ENCODE measurements at regions not wholly inside any gene's neighbourhood (a gene's known extent, or its start where the extent isn't known, plus 50 kb on each side); places are given as distances from the start of the nearest gene placed in this dataset.
"Not testable (repeated sequence)": the region's sequence is repeated elsewhere in the genome, so short reads cannot be mapped to it uniquely, and the experiment has no call there.

DNA sequence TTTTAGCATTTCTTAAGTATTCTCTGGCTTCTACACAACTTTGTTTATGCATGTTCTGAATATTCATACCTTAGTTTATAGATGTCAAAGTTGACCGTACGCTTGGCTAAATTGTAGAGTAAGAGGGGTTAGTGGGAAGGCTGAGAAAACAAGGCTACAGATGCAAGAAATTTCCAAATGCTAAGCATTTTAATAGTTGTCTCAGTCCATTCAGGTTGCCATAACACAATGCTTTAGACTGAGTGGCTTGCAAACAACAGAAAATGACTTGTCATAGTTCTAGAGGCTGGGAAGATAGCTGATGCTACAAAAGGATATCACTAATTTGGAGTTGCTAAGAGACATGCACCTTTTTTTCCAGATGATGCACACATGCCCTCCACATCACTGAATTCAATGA, 53.0 kb upstream of the C1QTNF3 start:
- not testable (repeated sequence) for DNase-seq

DNA sequence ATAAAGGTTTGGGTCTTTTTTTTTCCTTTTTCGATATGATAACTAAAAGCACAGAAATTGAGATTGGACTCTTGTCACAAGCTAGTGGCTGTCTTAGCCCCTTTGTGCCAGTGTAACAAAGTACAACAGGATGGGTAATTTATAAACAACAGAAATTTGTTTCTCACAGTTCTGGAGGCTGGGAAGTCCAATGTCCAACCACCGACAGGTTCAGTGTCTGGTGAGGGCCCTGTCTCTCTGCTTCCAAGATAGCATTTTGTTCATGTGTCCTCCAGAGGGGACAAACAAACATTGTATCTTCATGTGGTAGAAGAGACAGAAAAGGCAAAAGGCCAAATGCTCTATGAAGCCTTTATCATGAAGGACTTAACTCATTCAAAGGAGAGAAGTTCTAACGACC, 56.9 kb upstream of the C1QTNF3 start:
- DNase-seq = not testable (repeated sequence)

DNA sequence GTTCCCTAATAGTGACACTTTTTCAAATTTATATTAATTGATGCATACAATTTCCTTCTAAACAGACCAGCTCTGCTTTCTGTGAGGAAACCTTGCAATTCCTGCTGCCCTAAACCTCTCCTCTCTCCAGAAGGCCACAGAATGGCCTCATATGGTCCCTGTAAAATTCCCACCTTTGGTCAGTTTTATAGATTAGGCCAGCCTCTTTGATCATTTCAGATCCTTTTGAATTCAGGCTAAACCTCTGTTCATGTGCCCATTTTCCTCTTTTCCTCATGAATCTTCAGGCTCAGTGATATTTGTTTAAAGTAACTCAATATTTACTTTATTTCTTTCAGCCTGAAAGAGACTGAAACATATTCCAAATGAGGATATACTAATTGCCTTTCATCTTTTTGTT, 58.6 kb upstream of the C1QTNF3 start:
- not testable (repeated sequence) for DNase-seq

DNA sequence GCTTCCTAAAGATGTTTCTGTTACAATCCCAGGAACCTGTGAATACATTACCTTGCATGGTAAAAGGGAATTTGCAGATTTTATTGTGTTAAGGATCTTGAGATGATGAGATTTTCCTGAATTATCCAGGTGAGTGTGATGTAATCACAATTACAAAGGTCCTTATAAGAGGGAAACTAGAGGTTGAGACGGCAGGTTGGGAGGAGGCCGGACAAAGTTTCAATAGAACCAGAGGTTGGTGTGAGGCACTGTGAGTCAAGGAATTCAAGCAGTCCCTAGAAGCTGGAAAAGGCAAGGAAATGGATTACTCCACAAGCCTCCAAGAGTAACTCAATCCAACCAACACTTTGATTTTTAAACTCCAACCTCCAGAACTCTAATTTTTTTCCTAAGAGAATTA, 65.9 kb upstream of the C1QTNF3 start:
- DNase-seq = not testable (repeated sequence)

DNA sequence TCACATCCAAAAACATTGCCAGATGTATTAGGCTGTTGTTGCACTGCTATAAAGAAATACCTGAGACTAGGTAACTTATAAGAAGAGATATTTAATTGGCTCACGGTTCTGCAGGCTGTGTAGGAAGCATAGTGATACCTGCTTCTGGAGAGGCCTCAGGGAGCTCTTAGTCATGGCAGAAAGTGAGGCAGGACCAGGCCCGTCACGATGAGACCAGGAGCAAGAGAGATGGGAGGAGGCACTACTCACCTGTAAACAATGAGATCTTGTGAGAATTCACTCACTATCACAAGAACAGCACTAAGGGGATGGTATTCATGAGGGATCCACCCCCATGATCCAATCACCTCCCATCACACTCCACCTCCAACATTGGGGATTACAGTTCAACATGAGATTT, 81.3 kb upstream of the C1QTNF3 start:
- not testable (repeated sequence) for DNase-seq

DNA sequence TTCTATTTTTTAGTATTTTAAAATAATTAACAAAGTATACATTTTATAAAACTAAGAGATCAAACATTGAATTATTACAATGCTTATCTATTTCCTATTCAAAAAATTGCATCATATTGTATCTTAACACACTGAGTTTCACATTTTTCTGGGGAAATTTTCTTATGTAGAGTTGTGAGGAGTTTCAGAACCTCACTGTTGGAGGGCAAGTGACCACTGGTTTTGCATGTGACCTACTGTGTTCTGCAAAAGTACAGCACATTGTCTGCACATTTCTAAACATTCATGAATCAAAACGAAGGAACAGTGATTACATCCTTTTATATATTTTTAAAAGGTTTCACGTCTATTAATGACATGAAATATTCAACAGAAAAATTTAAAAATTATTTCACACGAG, 82.3 kb upstream of the C1QTNF3 start:
- DNase-seq = not testable (repeated sequence)

DNA sequence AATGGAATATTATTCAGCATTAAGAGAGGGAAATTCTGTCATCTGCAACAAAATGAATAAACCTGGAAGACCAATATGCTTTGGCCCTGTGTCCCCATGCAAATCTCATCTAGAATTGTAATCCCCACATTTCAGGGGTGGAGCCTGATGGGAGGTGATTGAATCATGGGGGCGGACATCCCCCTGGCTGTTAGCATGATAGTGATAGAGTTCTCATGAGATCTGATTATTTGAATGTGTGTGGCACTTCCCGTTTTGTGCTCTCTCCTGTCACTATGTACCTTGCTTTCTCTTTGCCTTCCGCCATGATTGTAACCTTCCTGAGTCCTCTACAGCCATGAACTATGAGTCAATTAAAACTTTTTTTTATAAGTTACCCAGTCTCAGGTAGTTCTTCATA, 83.7 kb upstream of the C1QTNF3 start:
- DNase-seq = not testable (repeated sequence)

DNA sequence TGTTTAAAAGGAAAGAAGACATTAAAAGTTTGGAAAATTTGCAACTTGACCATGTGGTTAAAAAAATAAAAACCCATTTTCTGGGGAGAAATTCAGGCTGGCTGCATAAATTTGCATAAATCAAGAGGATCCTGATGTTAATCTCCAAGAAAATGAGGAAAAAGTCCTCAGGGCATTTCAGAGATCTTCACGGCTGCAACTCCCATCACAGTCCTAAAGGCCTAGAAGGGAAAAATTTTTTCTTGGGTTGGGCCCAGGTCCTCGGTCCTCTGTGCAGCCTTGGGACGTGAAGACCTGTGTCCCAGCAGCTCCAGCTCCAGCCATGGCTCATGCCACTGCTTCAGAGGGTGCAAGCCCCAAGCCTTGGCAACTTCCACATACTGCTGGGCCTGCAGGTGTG, 84.8 kb upstream of the C1QTNF3 start:
- DNase-seq = not testable (repeated sequence)

DNA sequence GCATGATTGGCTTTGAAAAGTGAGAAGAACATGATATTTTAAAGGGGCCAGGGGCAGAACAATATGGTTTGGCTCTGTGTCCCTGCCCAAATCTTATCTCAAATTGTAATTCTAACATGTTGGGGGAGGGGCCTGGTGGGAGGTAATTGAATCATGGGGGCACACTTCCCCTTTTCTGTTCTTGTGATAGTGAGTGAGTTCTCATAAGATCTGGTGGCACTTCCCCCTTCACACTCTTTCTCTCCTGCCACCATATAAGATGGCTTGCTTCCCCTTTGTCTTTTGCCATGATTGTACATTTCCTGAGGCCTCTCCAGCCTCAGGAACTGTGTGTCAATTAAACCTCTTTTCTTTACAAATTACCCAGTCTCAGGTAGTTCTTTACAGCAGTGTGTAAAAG, 85.9 kb upstream of the C1QTNF3 start:
- not testable (repeated sequence) for DNase-seq

DNA sequence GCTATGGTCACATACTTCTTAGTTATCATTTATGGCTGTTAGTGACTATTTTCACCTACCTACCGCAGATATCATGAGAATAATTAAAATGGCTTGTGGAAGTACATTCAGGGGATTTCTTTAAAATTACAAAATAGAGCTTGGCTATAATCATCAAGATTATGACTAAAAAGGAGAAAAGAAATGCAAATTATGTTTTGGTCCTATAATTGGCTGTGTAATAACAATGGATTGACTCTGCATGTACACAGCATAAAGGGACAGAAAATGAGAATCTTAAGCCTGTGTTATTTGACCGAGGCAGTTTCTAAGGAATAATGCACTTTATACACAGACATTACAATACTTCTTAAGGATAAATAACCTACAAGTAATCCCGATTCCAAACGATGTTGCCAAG, 112.0 kb upstream of the C1QTNF3 start:
- DNase-seq = not testable (repeated sequence)

DNA sequence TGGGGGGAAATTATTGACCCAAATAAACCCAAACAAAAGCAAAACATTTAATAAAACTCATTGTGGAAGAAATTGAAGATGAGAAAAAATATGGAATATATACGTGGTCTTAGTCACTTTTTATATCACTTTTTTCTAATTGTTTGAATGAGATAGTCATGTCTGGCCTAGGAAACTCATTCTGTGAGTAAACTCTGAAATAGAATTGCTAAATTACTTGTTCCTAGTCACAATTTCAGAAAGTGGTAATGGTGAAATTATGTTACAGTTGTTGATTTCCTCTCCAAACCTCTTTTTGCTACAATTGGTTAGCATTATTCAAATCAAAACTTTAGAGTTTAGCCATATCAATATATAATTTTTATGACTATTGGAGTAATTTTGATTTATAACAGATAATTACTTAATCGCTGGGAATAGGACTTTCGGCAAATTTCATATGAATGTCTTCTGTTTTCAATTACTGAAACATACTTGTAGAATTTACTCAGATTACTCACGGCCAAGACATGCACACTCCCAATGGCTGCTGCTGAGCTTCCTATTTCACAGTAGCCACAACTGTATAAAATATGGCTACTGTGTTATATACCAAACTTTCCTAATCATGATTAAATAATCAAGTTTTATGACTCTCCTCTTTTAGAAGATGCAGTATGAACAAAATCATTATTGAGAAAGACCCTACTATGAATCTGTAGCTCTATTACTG, 113.8 kb upstream of the C1QTNF3 start:
- DNase-seq = not testable (repeated sequence)

DNA sequence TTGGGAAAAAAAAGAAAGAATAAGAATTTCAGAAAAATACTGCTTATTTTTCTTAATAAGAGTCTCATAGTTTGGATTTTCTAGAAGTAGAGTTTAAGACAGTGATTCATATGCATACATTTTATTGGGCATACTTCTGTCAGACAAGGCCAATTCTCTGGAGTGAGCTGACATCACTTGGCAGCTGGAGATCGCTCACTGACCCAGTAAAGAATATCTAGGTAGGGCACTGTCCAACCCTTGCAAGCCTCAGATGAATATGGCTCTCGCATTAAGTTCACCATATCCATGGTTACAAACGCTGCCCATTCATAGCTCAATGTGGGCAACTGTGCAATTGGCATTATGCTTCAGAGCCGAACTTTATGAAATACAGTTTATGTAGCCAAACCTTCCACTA, 117.9 kb upstream of the C1QTNF3 start:
- not testable (repeated sequence) for DNase-seq

DNA sequence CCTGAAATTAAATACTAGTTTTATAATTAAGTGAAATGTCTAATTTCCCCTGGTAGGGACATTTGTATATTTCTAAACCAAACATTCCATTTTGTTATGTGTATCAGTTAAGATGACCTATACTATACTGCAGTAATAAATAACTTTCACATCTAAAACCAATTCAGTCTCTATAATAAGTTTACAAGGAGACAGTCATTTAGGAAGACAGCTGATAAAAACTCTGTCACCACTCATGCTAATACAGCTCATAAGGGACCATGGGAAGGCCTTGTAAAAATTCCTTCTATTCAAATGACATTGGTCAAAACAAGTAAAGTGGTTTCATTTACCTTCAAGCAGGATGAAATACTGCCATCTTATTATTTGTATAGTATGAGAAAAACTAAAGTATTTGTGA, 128.4 kb upstream of the C1QTNF3 start:
- DNase-seq = not testable (repeated sequence)

DNA sequence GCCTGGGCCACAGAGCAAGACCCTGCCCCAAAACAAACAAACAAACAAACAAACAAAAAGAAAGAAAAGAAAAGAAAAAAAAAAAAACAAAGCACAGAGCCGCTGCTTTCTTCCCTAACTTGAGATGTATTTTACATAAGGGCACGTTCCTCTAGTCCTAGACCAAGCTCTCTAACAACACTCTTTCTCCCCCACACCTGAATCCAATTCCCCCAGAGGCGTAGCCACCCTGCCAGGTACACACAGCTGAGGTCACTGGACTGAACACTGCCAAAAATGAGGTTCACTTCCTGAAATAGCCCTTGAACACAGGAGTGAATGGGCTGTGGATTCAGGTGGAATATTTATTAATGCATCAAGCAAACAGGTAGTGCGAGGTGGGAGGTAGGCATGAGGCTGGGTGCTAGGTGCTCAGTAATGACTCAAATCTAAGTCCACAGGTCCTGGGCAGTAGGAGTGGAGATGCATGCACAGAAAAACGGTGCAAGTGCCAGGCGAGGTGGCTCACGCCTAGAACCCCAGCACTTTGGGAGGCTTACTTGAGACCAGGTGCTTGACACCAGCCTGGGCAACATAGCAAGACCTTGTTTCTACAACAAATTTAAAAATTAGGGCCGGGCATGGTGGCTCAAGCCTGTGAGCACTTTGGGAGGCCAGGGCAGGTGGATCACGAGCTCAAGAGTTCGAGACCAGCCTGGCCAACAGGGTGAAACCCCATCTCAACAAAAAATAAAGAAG, 136.6 kb upstream of the C1QTNF3 start:
- not testable (repeated sequence) for DNase-seq

DNA sequence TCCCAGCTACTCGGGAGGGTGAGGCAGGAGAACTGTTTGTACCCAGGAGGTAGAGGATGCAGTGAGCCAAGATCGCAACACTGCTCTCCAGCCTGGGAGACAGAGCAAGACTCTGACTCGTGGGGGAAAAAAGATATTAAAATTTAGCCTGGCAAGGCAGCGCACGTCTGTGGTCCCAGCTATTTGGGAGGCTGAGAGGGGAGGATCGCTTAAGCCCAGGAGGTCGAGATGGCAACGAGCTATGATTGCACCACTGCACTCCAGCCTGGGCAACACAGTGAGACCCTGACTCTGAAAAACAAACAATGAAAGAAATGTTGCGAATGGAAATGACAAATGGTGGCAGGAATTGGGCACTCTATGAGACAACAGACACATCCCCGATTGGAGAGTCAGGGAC, 137.2 kb upstream of the C1QTNF3 start:
- not testable (repeated sequence) for DNase-seq

DNA sequence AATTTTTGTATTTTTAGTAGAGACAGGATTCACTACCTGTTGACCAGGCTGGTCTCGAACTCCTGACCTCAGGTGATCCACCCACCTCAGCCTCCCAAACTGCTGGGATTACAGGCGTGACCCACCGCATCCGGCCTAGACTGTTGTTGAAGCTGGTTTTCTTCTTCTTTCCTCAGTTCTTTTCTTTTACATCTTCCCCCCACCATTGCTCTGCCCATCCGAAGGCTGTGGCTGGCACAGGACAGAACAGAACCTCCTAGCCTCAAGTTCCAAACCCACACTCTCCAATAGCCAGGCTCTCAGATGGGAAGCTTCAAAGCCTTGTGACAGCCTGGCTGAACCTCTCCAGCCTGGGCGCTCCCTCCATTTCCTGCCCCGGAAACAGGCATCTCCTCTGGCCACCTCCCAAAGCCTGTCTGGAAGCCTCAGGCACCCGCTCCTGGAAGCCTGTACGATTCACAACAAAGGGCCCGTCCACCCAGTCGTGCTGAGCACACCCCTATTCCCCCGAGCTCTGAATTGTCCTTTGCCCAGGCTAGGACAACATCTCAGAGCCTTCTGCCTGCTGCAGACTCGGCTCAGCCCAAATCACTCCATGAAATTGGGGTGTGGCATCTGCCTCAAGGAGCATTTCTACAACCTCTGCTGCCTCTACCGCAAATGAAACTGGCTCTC, 138.1 kb upstream of the C1QTNF3 start:
- DNase-seq = not testable (repeated sequence)

DNA sequence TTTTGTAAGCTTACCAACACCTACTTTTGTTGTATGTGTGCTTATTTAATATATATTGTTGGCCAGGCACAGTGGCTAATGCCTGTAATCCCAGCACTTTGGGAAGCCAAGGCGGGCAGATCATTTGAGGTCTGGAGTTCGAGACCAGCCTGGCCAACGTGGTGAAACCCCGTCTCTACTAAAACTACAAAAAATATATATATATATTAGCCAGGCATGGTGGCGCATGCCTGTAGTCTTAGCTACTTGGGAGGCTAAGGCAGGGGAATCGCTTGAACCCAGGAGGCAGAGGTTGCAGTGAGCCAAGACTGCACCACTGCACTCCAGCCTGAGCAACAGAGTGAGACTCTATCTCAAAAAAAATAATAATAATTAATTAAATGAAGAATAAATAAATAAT, 142.0 kb upstream of the C1QTNF3 start:
- DNase-seq = not testable (repeated sequence)

DNA sequence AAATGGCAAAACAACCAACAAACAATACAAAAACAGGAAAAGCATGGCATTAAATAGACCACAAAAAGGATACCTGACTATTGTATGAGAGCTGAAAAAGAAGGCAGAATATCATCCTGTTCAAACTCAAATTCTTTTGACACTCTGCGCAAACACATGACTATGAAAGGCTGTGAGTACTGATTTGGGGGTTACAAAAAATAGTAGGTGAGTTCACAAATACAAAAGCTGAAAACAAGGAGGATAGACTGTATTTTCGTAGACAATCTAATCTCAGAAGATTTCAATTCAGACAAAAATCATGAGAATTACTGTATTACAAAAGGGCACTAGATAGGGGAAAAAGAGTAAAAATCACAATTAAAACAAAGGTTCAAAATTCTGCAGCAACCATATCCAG, 142.6 kb upstream of the C1QTNF3 start:
- not testable (repeated sequence) for DNase-seq

DNA sequence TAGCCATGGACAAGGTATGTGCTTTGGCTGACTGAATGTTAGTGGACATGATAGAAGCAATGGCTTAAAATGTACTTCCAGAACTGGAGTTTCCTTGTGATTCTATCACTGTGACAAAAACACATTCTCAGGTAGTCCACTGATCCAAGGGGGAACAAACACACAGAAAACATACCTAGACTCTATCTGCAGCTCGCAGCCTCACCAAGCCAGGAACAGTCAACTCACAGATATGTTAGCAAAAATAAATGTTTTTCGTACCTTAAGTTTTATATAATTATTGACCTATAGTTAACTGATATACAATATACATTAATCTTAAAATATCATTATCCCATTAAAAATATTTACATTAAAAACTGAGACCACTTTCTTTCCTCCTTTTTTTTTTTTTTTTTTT, 143.1 kb upstream of the C1QTNF3 start:
- DNase-seq = not testable (repeated sequence)

DNA sequence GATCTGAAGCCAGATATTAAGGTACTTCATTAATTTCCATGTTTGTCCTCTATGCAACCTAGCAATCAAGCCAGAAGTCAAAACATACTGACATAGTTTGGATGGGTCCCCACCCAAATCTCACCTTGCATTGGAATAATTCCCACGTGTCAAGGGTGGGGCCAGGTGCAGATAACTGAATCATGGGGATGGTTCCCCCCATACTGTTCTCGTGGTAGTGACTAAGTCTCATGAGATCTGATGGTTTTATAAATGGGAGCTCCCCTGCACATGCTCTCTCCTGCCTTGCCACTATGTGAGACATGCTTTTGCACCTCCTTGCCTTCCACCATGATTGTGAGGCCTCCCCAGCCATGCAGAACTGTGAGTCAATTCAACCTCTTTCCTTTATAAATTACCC, 143.9 kb upstream of the C1QTNF3 start:
- DNase-seq = peak in 1 of 2 experiments; percentile 9

DNA sequence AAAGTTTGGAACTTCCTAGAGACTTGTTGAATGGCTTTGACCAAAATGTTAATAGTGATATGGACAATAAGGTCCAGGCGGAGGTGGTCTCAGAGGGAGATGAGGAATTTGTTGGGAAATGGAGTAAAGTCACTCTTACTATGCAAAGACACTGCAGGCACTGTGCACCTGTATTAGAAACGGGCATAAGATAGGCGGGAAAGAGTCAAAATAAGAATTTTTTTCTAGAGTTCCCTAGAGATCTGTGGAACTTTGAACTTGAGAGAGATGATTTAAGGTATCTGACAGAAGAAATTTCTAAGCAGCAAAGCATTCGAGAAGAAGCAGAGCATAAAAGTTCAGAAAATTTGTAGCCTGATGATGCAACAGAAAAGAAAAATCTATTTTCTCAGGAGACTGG, 144.4 kb upstream of the C1QTNF3 start:
- not testable (repeated sequence) for DNase-seq

DNA sequence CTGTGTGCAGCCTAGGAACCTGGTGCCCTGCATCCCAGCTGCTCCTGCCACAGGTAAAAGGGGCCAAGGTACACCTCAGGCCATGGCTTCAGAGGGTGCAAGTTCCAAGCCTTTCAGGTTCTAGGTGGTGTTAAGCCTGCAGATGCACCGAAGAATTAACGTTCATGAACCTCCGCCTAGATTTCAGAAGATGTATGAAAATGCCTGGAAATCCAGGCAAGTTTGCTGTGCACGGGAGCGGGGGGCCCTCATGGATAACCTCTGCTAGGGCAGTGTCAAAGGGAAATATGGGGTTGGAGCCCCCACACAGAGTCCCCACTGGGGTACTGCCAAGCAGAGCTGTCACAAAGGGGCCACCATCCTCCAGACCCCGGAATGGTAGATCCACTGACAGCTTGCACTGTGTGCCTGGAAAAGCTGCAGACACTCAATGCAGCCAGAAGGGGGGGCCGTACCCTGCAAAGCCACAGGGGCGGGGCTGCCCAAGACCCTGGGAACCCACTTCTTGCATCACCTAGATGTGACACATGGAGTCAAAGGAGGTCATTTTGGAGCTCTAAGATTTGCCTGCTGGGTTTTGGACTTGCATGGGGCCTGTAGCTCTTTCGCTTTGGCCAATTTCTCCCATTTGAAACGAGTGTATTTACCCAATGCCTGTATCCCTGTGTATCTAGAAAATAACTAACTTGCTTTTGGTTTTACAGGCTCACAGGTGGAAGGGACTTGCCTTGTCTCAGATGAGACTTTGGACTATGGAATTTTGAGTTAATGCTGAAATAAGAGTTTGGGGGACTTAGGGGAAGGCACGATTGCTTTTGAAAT, 145.2 kb upstream of the C1QTNF3 start:
- DNase-seq = peak; percentile 73 to 78

DNA sequence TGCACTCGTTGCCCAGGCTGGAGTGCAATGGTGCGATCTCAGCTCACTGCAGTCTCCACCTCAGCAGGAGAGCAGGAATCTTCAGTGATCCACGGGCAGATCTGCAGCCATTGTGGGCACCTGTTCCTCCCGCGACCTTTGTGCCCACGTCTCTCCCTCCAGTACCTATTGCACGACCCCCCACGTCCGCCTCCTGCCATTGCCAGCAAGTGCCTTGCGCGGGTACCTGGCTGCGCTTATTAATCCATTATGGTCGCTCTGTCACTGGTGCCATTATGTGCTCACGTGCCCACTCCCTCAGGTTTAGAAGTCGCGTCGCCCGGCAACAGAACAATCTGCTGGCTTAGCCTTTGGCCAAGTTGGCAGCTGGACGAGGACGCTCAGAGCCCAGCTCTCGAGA, 146.2 kb upstream of the C1QTNF3 start:
- DNase-seq = not testable (repeated sequence)
